Endothelial cell (in vitro differentiated cells): ENCODE measurements at regions not wholly inside any gene's neighbourhood (a gene's known extent, or its start where the extent isn't known, plus 50 kb on each side); places are given as distances from the start of the nearest gene placed in this dataset. TPM values are rescaled to one million over a fixed set of nuclear protein-coding genes. Genes with fewer than 3 reads are reported as not detected.

Experiments used
- DNase-seq: peaks from one replicate; pipeline ENCODE4 v3.0.0; 2021; ENCODE audit warnings: low spot score
- H3K27ac Mint-ChIP-seq: one replicate; pipeline ENCODE4 v1.8.0; 2021; ENCODE audit warnings: mixed read lengths, inconsistent platforms; ENCODE audit not compliant: unreplicated experiment
- H3K27me3 Mint-ChIP-seq: one replicate; pipeline ENCODE4 v1.8.0; 2021; ENCODE audit warnings: mild to moderate bottlenecking, moderate library complexity, mixed read lengths, inconsistent platforms; ENCODE audit not compliant: unreplicated experiment
- H3K36me3 Mint-ChIP-seq: one replicate; pipeline ENCODE4 v1.8.0; 2021; ENCODE audit warnings: mild to moderate bottlenecking, low read depth, mixed read lengths, inconsistent platforms; ENCODE audit not compliant: unreplicated experiment
- H3K4me1 Mint-ChIP-seq: one replicate; pipeline ENCODE4 v1.8.0; 2021; ENCODE audit warnings: mild to moderate bottlenecking, mixed read lengths, inconsistent platforms; ENCODE audit not compliant: unreplicated experiment
- H3K4me3 Mint-ChIP-seq: one replicate; pipeline ENCODE4 v1.8.0; 2021; ENCODE audit warnings: mild to moderate bottlenecking, mixed read lengths, inconsistent platforms; ENCODE audit not compliant: unreplicated experiment
- H3K9me3 Mint-ChIP-seq: one replicate; pipeline ENCODE4 v1.8.0; 2021; ENCODE audit warnings: mixed read lengths, inconsistent platforms; ENCODE audit not compliant: unreplicated experiment
- CTCF ChIP-seq: fragments of 200-600 bp; sonication (generic); IDR thresholded peaks from one replicate; pipeline ENCODE4 v1.5.0; 2021; ENCODE audit warnings: antibody characterized with exemption; ENCODE audit not compliant: unreplicated experiment
- microRNA-seq: library from miRNA; unstranded; fragments of <30 nt; microRNA quantifications from one replicate; pipeline ENCODE4, GENCODE V29; 2020; ENCODE audit not compliant: unreplicated experiment

- Mint-ChIP-seq H3K27me3 (no peaks in the 10 kb centered on the region), H3K4me3 (no peak overlapping the region), H3K36me3 (no peaks in the 10 kb centered on the region), H3K27ac (no peak overlapping the region), H3K4me1 (no peaks in the 10 kb centered on the region), H3K9me3 (no peaks in the 10 kb centered on the region)
- DNase-seq = no peak
- no peak for TF ChIP-seq CTCF
Observed at GRCh38 chr14:28703482-28703881, 63.1 kb upstream of the FOXG1 start.

GRCh38 chr14:28704153-28704552, 62.4 kb upstream of the FOXG1 start:
- Mint-ChIP-seq H3K4me1 (no peaks in the 10 kb centered on the region), H3K27ac (no peak overlapping the region), H3K36me3 (no peaks in the 10 kb centered on the region), H3K9me3 (no peaks in the 10 kb centered on the region), H3K4me3 (no peak overlapping the region), H3K27me3 (no peaks in the 10 kb centered on the region)
- DNase-seq = no peak
- TF ChIP-seq CTCF = no peak

GRCh38 chr14:28707814-28708213, 58.8 kb upstream of the FOXG1 start:
- H3K36me3 Mint-ChIP-seq = no peaks in the 10 kb centered on the region
- H3K27me3 Mint-ChIP-seq = no peaks in the 10 kb centered on the region
- TF ChIP-seq CTCF = no peak
- DNase-seq = no peak
- H3K9me3 Mint-ChIP-seq = no peaks in the 10 kb centered on the region
- H3K4me3 Mint-ChIP-seq = no peak overlapping the region
- no peaks in the 10 kb centered on the region for H3K4me1 Mint-ChIP-seq
- H3K27ac Mint-ChIP-seq = no peak overlapping the region

- no peak for TF ChIP-seq CTCF
- Mint-ChIP-seq H3K27me3 (no peaks in the 10 kb centered on the region), H3K9me3 (no peaks in the 10 kb centered on the region), H3K27ac (no peak overlapping the region), H3K4me1 (no peaks in the 10 kb centered on the region), H3K36me3 (no peaks in the 10 kb centered on the region), H3K4me3 (no peak overlapping the region)
- DNase-seq = no peak
Observed at GRCh38 chr14:28709571-28710305, 56.8 kb upstream of the FOXG1 start.

Small RNA genes in the stretch of these regions (microRNA-seq; reads per million reads assigned to microRNA genes)
- gene MIR3171 = not detected
- gene MIR4307 = not detected
